ENCODE measurements at regions not wholly inside any gene's neighbourhood (a gene's known extent, or its start where the extent isn't known, plus 50 kb on each side); places are given as distances from the start of the nearest gene placed in this dataset.

DNA sequence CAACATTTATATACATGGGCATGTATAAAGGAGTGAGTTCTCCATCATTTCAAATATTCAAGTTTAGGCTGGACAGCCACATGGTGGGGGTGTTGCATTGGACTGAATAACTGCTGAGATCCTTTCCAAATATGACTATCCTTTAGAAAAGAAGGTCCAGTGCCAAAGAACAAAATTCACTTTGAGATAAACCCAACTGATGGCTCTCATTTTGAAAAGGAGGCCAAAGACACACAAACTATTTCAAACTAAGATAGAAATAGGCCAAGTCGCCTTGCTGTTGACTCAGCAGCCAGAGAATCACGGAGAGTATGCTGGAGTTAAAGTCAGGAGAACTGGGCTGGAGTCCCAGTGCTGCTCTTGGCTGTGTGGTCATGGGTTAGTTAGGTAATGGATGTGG, 204.5 kb upstream of the LRATD1 start:
- H3K4me3 Mint-ChIP-seq, result no peak overlapping the region
- no peaks in the 10 kb centered on the region for H3K27me3 Mint-ChIP-seq
- peaks cover 5% of the 10 kb centered on the region for H3K9me3 Mint-ChIP-seq
- no peaks in the 10 kb centered on the region for H3K36me3 Mint-ChIP-seq
- ChIA-PET POLR2A (no interaction called here), CTCF (no interaction called here)
- intact Hi-C loops (cut with micrococcal nuclease), result no loop called here
- H3K4me1 Mint-ChIP-seq (ENCODE audit: low read depth), result no peaks in the 10 kb centered on the region
- no peak for DNase-seq
- no peak overlapping the region for H3K27ac Mint-ChIP-seq

GRCh38 chr2:14433946-14434495, 198.5 kb upstream of the LRATD1 start:
- no peaks in the 10 kb centered on the region for H3K27me3 Mint-ChIP-seq
- H3K27ac Mint-ChIP-seq, result no peak overlapping the region
- H3K36me3 Mint-ChIP-seq, result no peaks in the 10 kb centered on the region
- ChIA-PET POLR2A (no interaction called here), CTCF (no interaction called here)
- DNase-seq, result no peak
- H3K9me3 Mint-ChIP-seq, result peaks cover 5% of the 10 kb centered on the region
- H3K4me3 Mint-ChIP-seq, result no peak overlapping the region
- intact Hi-C loops (cut with micrococcal nuclease), result no loop called here
- H3K4me1 Mint-ChIP-seq (ENCODE audit: low read depth), result no peaks in the 10 kb centered on the region

- Mint-ChIP-seq H3K4me1 (ENCODE audit: low read depth) (no peaks in the 10 kb centered on the region), H3K36me3 (no peaks in the 10 kb centered on the region), H3K4me3 (no peak overlapping the region), H3K27ac (no peak overlapping the region), H3K9me3 (peaks cover 20% of the 10 kb centered on the region), H3K27me3 (no peaks in the 10 kb centered on the region)
- DNase-seq, result no peak
- POLR2A ChIA-PET, result no interaction called here
- intact Hi-C loops (cut with micrococcal nuclease), result no loop called here
- CTCF ChIA-PET, result no interaction called here
Observed at GRCh38 chr2:14445670-14446069, 186.8 kb upstream of the LRATD1 start.

DNA sequence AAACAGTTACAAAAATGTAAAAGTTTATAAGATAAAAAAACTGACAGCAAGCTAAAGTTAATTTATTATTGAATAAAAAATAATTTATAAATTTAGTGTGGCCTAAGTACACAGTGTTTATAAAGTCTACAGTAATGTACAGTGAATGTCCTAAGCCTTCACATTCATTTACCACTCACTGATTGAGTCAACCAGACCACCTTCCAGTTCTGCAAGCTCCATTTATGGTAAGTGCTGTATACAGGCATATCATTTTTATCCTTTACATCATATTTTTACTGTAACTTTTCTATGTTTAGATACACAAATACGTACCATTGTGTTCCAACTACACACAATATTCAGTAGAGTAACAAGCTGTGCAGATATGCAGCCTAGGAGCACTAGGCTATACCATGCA, 184.2 kb upstream of the LRATD1 start:
- intact Hi-C loops (cut with micrococcal nuclease), result no loop called here
- no peaks in the 10 kb centered on the region for H3K4me1 Mint-ChIP-seq (ENCODE audit: low read depth)
- H3K4me3 Mint-ChIP-seq, result no peak overlapping the region
- ChIA-PET POLR2A (no interaction called here), CTCF (no interaction called here)
- H3K27me3 Mint-ChIP-seq, result no peaks in the 10 kb centered on the region
- peaks cover 20% of the 10 kb centered on the region for H3K9me3 Mint-ChIP-seq
- no peak for DNase-seq
- H3K27ac Mint-ChIP-seq, result no peak overlapping the region
- H3K36me3 Mint-ChIP-seq, result no peaks in the 10 kb centered on the region

GRCh38 chr2:14451312-14451711, 181.2 kb upstream of the LRATD1 start:
- CTCF ChIA-PET, result no interaction called here

GRCh38 chr2:14454202-14454601, 178.3 kb upstream of the LRATD1 start:
- Mint-ChIP-seq H3K27ac (no peak overlapping the region), H3K27me3 (no peaks in the 10 kb centered on the region), H3K9me3 (peaks cover 4% of the 10 kb centered on the region), H3K4me1 (ENCODE audit: low read depth) (no peaks in the 10 kb centered on the region), H3K4me3 (no peak overlapping the region), H3K36me3 (no peaks in the 10 kb centered on the region)
- DNase-seq, result no peak
- ChIA-PET POLR2A (no interaction called here), CTCF (no interaction called here)
- intact Hi-C loops (cut with micrococcal nuclease), result no loop called here

More at GRCh38 chr2:14451312-14451711, 181.2 kb upstream of the LRATD1 start:
- POLR2A ChIA-PET, result no interaction called here
- DNase-seq, result no peak
- intact Hi-C loops (cut with micrococcal nuclease), result no loop called here
- H3K36me3 Mint-ChIP-seq, result no peaks in the 10 kb centered on the region
- peaks cover 5% of the 10 kb centered on the region for H3K9me3 Mint-ChIP-seq
- no peak overlapping the region for H3K27ac Mint-ChIP-seq
- no peaks in the 10 kb centered on the region for H3K4me1 Mint-ChIP-seq (ENCODE audit: low read depth)
- H3K4me3 Mint-ChIP-seq, result no peak overlapping the region
- H3K27me3 Mint-ChIP-seq, result no peaks in the 10 kb centered on the region

GRCh38 chr2:14459786-14460325, 172.7 kb upstream of the LRATD1 start:
- Mint-ChIP-seq H3K4me1 (ENCODE audit: low read depth) (no peaks in the 10 kb centered on the region), H3K9me3 (peaks cover 4% of the 10 kb centered on the region), H3K27me3 (no peaks in the 10 kb centered on the region), H3K4me3 (no peak overlapping the region), H3K36me3 (no peaks in the 10 kb centered on the region), H3K27ac (no peak overlapping the region)
- CTCF ChIA-PET, result no interaction called here
- POLR2A ChIA-PET, result no interaction called here
- intact Hi-C loops (cut with micrococcal nuclease), result no loop called here
- DNase-seq, result no peak

- Mint-ChIP-seq H3K36me3 (no peaks in the 10 kb centered on the region), H3K9me3 (no peaks in the 10 kb centered on the region), H3K4me3 (no peak overlapping the region), H3K27me3 (no peaks in the 10 kb centered on the region), H3K27ac (no peak overlapping the region), H3K4me1 (ENCODE audit: low read depth) (no peaks in the 10 kb centered on the region)
- no peak for DNase-seq
- CTCF ChIA-PET, result no interaction called here
- intact Hi-C loops (cut with micrococcal nuclease), result no loop called here
- POLR2A ChIA-PET, result no interaction called here
Observed at GRCh38 chr2:14475994-14476393, 156.5 kb upstream of the LRATD1 start.

DNA sequence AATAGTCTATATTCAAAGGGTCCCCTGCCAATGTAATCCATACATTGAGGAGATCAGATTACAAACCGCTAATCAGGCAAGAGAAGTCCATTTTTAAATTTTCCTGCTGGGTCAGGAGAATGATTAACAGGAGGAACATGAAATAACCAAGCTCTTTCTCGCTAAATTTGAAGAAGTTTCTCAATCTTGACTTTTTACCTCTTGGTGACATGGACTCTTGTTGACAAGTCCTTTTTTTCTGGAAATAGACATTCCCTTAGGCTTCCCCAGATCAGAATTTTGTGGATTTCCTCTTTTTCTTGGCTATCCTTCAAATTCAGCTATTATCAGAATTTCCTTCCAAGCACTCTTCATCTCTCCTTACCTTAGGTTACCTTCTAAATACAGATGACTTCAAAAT, 153.0 kb upstream of the LRATD1 start:
- intact Hi-C loops (cut with micrococcal nuclease), result no loop called here
- Mint-ChIP-seq H3K36me3 (no peaks in the 10 kb centered on the region), H3K27ac (no peak overlapping the region), H3K4me3 (no peak overlapping the region), H3K27me3 (no peaks in the 10 kb centered on the region), H3K9me3 (peaks cover 2% of the 10 kb centered on the region), H3K4me1 (ENCODE audit: low read depth) (no peaks in the 10 kb centered on the region)
- POLR2A ChIA-PET, result no interaction called here
- no peak for DNase-seq
- CTCF ChIA-PET, result no interaction called here

DNA sequence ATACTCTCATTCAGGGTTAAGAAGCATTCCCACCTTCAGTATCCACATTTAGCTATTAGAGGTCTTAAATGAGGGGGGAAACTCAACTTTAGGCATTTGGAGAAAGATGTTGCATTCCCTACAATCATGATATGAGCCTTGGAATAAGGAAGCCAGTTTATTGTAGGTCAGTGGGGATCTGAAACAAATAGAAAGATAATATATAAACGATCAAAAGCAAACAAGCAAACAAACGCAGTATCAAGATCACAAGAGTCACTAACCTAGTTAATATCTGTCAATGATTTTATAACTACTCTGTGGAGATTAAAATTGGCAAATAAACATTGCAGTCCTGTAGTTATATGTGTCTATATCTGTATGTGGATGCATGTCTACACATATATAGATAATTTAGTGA, 152.4 kb upstream of the LRATD1 start:
- no peak overlapping the region for H3K4me3 Mint-ChIP-seq
- no peaks in the 10 kb centered on the region for H3K4me1 Mint-ChIP-seq (ENCODE audit: low read depth)
- H3K9me3 Mint-ChIP-seq, result peaks cover 6% of the 10 kb centered on the region
- POLR2A ChIA-PET, result no interaction called here
- DNase-seq, result no peak
- H3K36me3 Mint-ChIP-seq, result no peaks in the 10 kb centered on the region
- CTCF ChIA-PET, result no interaction called here
- intact Hi-C loops (cut with micrococcal nuclease), result no loop called here
- no peak overlapping the region for H3K27ac Mint-ChIP-seq
- no peaks in the 10 kb centered on the region for H3K27me3 Mint-ChIP-seq

DNA sequence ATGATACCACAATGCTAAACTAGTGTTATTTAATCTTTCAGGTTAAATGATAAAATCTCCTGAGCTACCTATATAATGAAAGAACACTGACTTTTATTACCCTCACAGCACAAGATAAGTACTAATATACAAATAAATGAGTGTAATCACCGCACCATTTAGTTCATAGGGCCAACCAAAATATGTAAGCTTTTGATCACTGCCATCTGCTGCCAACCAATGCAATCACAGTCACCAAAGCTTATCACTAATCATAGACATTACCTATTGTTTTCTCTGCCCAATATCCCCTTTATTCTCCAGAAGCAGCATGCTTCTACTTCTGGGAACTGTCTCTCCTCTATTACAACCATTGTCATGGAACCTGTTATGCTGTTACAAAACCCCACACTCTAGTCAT, 151.6 kb upstream of the LRATD1 start:
- Mint-ChIP-seq H3K36me3 (no peaks in the 10 kb centered on the region), H3K27ac (no peak overlapping the region), H3K4me1 (ENCODE audit: low read depth) (no peaks in the 10 kb centered on the region), H3K27me3 (no peaks in the 10 kb centered on the region), H3K4me3 (no peak overlapping the region), H3K9me3 (peaks cover 12% of the 10 kb centered on the region)
- DNase-seq, result no peak
- ChIA-PET CTCF (no interaction called here), POLR2A (no interaction called here)
- intact Hi-C loops (cut with micrococcal nuclease), result no loop called here

GRCh38 chr2:14492920-14493503, 139.5 kb upstream of the LRATD1 start:
- H3K36me3 Mint-ChIP-seq, result no peaks in the 10 kb centered on the region
- no peaks in the 10 kb centered on the region for H3K27me3 Mint-ChIP-seq
- DNase-seq, result no peak
- intact Hi-C loops (cut with micrococcal nuclease), result no loop called here
- H3K4me3 Mint-ChIP-seq, result no peak overlapping the region
- peaks cover 12% of the 10 kb centered on the region for H3K9me3 Mint-ChIP-seq
- H3K27ac Mint-ChIP-seq, result no peak overlapping the region
- H3K4me1 Mint-ChIP-seq (ENCODE audit: low read depth), result no peaks in the 10 kb centered on the region
- ChIA-PET CTCF (no interaction called here), POLR2A (no interaction called here)

GRCh38 chr2:14494759-14495158, 137.8 kb upstream of the LRATD1 start:
- no peak for DNase-seq
- peaks cover 7% of the 10 kb centered on the region for H3K9me3 Mint-ChIP-seq
- H3K27me3 Mint-ChIP-seq, result no peaks in the 10 kb centered on the region
- CTCF ChIA-PET, result no interaction called here
- H3K36me3 Mint-ChIP-seq, result no peaks in the 10 kb centered on the region
- no peaks in the 10 kb centered on the region for H3K4me1 Mint-ChIP-seq (ENCODE audit: low read depth)
- POLR2A ChIA-PET, result no interaction called here
- intact Hi-C loops (cut with micrococcal nuclease), result no loop called here
- no peak overlapping the region for H3K4me3 Mint-ChIP-seq
- H3K27ac Mint-ChIP-seq, result no peak overlapping the region

Measured in activated CD4-positive, alpha-beta memory T cell treated with anti-CD3 and anti-CD28 coated beads for 36 hours (primary cell).